Activated CD8-positive, alpha-beta T cell treated with anti-CD3 and anti-CD28 coated beads for 36 hours (primary cell): ENCODE measurements at regions not wholly inside any gene's neighbourhood (a gene's known extent, or its start where the extent isn't known, plus 50 kb on each side); places are given as distances from the start of the nearest gene placed in this dataset.

Source experiments
- ATAC-seq: fragments of 200-7000 bp; cut with Tn5 transposase; one replicate; pipeline ENCODE4 v1.10.0; 2021; ENCODE audit warnings: mild to moderate bottlenecking, moderate library complexity
- CTCF ChIA-PET: fragments of 350-600 bp; sonication (Branson Sonifier 250); formaldehyde crosslinking; loops from one replicate; lab custom pipeline; 2021; ENCODE audit warnings: antibody characterized with exemption; lab: Charles Lee
- POLR2A ChIA-PET: fragments of 350-600 bp; sonication (Branson Sonifier 250); formaldehyde crosslinking; loops from one replicate; lab custom pipeline; 2021; ENCODE audit warnings: antibody characterized with exemption; lab: Charles Lee
- DNase-seq: peaks from one replicate; pipeline ENCODE4 v3.0.0-alpha.2; 2020
- H3K27ac Mint-ChIP-seq: one replicate; pipeline ENCODE4 v1.8.0; 2021; ENCODE audit warnings: mild to moderate bottlenecking, mixed read lengths
- H3K27me3 Mint-ChIP-seq: one replicate; pipeline ENCODE4 v1.8.0; 2021; ENCODE audit warnings: mixed read lengths
- H3K36me3 Mint-ChIP-seq: one replicate; pipeline ENCODE4 v1.8.0; 2021; ENCODE audit warnings: low read depth, mixed read lengths
- H3K4me1 Mint-ChIP-seq: one replicate; pipeline ENCODE4 v1.8.0; 2021; ENCODE audit warnings: low read depth, mixed read lengths
- H3K4me3 Mint-ChIP-seq: one replicate; pipeline ENCODE4 v1.8.0; 2021; ENCODE audit warnings: mild to moderate bottlenecking, moderate library complexity, mixed read lengths
- H3K9me3 Mint-ChIP-seq: one replicate; pipeline ENCODE4 v1.8.0; 2021; ENCODE audit warnings: mixed read lengths
- CTCF ChIP-seq: fragments of 200-600 bp; IDR thresholded peaks from one replicate; pipeline ENCODE4 v1.8.0; 2022; ENCODE audit warnings: antibody characterized with exemption, mild to moderate bottlenecking
- intact Hi-C: fragments of 100-400 bp; cut with micrococcal nuclease; formaldehyde crosslinking; loops from one replicate; pipeline ENCODE4 v1.10.0; 2022

- Mint-ChIP-seq H3K9me3 (no peaks in the 10 kb centered on the region), H3K36me3 (no peaks in the 10 kb centered on the region), H3K4me3 (no peak overlapping the region), H3K4me1 (no peaks in the 10 kb centered on the region), H3K27ac (no peak overlapping the region), H3K27me3 (peaks cover 1% of the 10 kb centered on the region)
- ChIA-PET CTCF (no interaction called here), POLR2A (no interaction called here)
- DNase-seq: no peak
- no peak for ATAC-seq
- TF ChIP-seq CTCF: no peak
- intact Hi-C loops: no loop called here
Measured at GRCh38 chr3:69531576-69532546, 146.0 kb upstream of the FRMD4B start.

- intact Hi-C loops: no loop called here
- Mint-ChIP-seq H3K4me3 (no peak overlapping the region), H3K27ac (no peak overlapping the region), H3K9me3 (no peaks in the 10 kb centered on the region), H3K4me1 (no peaks in the 10 kb centered on the region), H3K27me3 (peaks cover 4% of the 10 kb centered on the region), H3K36me3 (no peaks in the 10 kb centered on the region)
- ATAC-seq: no peak
- no peak for DNase-seq
- CTCF ChIA-PET: no interaction called here
- POLR2A ChIA-PET: no interaction called here
- TF ChIP-seq CTCF: no peak
Measured at GRCh38 chr3:69530554-69530953, 144.7 kb upstream of the FRMD4B start.

GRCh38 chr3:69527498-69527897 is 141.6 kb upstream of the FRMD4B start:
- Mint-ChIP-seq H3K36me3 (no peaks in the 10 kb centered on the region), H3K4me3 (no peak overlapping the region), H3K27me3 (peaks cover 4% of the 10 kb centered on the region), H3K4me1 (no peaks in the 10 kb centered on the region), H3K9me3 (no peaks in the 10 kb centered on the region), H3K27ac (no peak overlapping the region)
- intact Hi-C loops: no loop called here
- CTCF ChIA-PET: no interaction called here
- POLR2A ChIA-PET: no interaction called here
- no peak for ATAC-seq
- TF ChIP-seq CTCF: no peak
- DNase-seq: no peak

- Mint-ChIP-seq H3K4me3 (no peak overlapping the region), H3K4me1 (no peaks in the 10 kb centered on the region), H3K27ac (no peak overlapping the region), H3K27me3 (peaks cover 4% of the 10 kb centered on the region), H3K9me3 (no peaks in the 10 kb centered on the region), H3K36me3 (no peaks in the 10 kb centered on the region)
- ChIA-PET CTCF (no interaction called here), POLR2A (no interaction called here)
- TF ChIP-seq CTCF: no peak
- DNase-seq (no peak), ATAC-seq (no peak)
- intact Hi-C loops: no loop called here
Measured at GRCh38 chr3:69524816-69525215, 138.9 kb upstream of the FRMD4B start.

- Mint-ChIP-seq H3K27ac (no peak overlapping the region), H3K27me3 (no peaks in the 10 kb centered on the region), H3K36me3 (no peaks in the 10 kb centered on the region), H3K9me3 (no peaks in the 10 kb centered on the region), H3K4me1 (no peaks in the 10 kb centered on the region), H3K4me3 (no peak overlapping the region)
- ATAC-seq (no peak), DNase-seq (no peak)
- ChIA-PET POLR2A (no interaction called here), CTCF (no interaction called here)
- no peak for TF ChIP-seq CTCF
- intact Hi-C loops: no loop called here
Measured at GRCh38 chr3:69521286-69521685, 135.4 kb upstream of the FRMD4B start.
